ENCODE measurements at regions not wholly inside any gene's neighbourhood (a gene's known extent, or its start where the extent isn't known, plus 50 kb on each side); places are given as distances from the start of the nearest gene placed in this dataset.

GRCh38 chr15:61309031-61309511, 80.0 kb upstream of the RORA start:
- H3K36me3 ChIP-seq = no peaks in the 10 kb centered on the region
- intact Hi-C loops (cut with DNase I) = no loop called here
- peaks cover 0 to 4% (median 0%) of the 10 kb centered on the region in 9 donors for H3K27me3 ChIP-seq
- no peaks in the 10 kb centered on the region for H3K9me3 ChIP-seq
- no peak overlapping the region for H3K4me3 ChIP-seq
- DNase-seq (no peak), ATAC-seq (no peak)
- H3K27ac ChIP-seq = no peak overlapping the region
- WGBS, 4 donors = 61 to 65% (median 63%) methylated on average over 7 of the region's 7 CpGs
- H3K4me1 ChIP-seq = no peaks in the 10 kb centered on the region
- no peak for TF ChIP-seq CTCF (IDR thresholded peaks at IDR 0.05)
- no peak for TF ChIP-seq POLR2A (IDR thresholded peaks at IDR 0.05)

GRCh38 chr15:61308437-61308836, 79.3 kb upstream of the RORA start:
- WGBS, 4 donors = 81 to 91% (median 85%) methylated on average over 2 of the region's 2 CpGs
- Histone ChIP-seq H3K4me1 (no peaks in the 10 kb centered on the region), H3K4me3 (no peak overlapping the region), H3K36me3 (no peaks in the 10 kb centered on the region), H3K27me3 (peaks cover 0 to 4% (median 0%) of the 10 kb centered on the region in 9 donors), H3K27ac (no peak overlapping the region), H3K9me3 (no peaks in the 10 kb centered on the region)
- ATAC-seq (no peak), DNase-seq (no peak)
- TF ChIP-seq POLR2A (IDR thresholded peaks at IDR 0.05) (no peak), CTCF (IDR thresholded peaks at IDR 0.05) (no peak)
- intact Hi-C loops (cut with DNase I) = no loop called here

GRCh38 chr15:61307474-61307873, 78.4 kb upstream of the RORA start:
- Histone ChIP-seq H3K4me3 (no peak overlapping the region), H3K9me3 (no peaks in the 10 kb centered on the region), H3K27me3 (peaks cover 0 to 4% (median 0%) of the 10 kb centered on the region in 9 donors), H3K36me3 (no peaks in the 10 kb centered on the region), H3K4me1 (no peaks in the 10 kb centered on the region), H3K27ac (no peak overlapping the region)
- DNase-seq = no peak
- no peak for ATAC-seq
- TF ChIP-seq CTCF (IDR thresholded peaks at IDR 0.05) = no peak
- TF ChIP-seq POLR2A (IDR thresholded peaks at IDR 0.05) = no peak
- intact Hi-C loops (cut with DNase I) = no loop called here
- 80 to 85% (median 83%) methylated on average over 5 of the region's 5 CpGs for WGBS, 4 donors

GRCh38 chr15:61301701-61302100, 72.6 kb upstream of the RORA start:
- ATAC-seq = no peak
- Histone ChIP-seq H3K4me1 (no peaks in the 10 kb centered on the region), H3K9me3 (no peaks in the 10 kb centered on the region), H3K4me3 (no peak overlapping the region), H3K27ac (no peak overlapping the region), H3K36me3 (no peaks in the 10 kb centered on the region), H3K27me3 (peaks cover 0 to 3% (median 0%) of the 10 kb centered on the region in 9 donors)
- no peak for DNase-seq
- 63 to 77% (median 70%) methylated on average over 3 of the region's 3 CpGs for WGBS, 4 donors
- intact Hi-C loops (cut with DNase I) = no loop called here
- TF ChIP-seq CTCF (IDR thresholded peaks at IDR 0.05) = no peak
- no peak for TF ChIP-seq POLR2A (IDR thresholded peaks at IDR 0.05)
